ENCODE measurements at regions not wholly inside any gene's neighbourhood (a gene's known extent, or its start where the extent isn't known, plus 50 kb on each side); places are given as distances from the start of the nearest gene placed in this dataset.

GRCh38 chr15:95588056-95588455 is 742.4 kb upstream of the NR2F2 start:
- intact Hi-C loops (cut with micrococcal nuclease), result no loop called here

DNA sequence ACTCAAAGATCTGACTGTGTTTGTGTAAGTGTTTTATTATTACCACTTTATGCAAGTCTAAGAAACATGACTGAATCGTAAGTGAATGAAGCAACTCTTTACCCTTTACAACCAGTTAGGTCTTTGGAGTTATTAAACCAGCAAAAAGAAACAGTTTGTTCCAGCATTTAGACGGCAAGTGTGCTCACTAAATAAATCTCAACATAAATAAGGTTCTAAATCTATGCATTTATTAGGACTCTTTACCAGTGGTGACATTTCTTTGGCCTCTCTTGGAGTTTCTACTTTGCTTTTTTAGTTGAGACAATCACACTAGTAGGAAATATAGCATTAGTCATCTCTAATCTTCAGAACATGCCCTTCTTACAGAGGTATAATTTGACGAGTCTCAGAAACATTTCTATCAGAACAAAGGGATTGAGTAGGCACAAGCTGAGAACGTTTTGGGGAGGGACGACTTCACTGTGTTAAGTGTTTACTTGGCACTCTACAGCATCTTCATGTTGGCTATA is 739.9 kb upstream of the NR2F2 start:
- intact Hi-C loops (cut with micrococcal nuclease), result no loop called here

DNA sequence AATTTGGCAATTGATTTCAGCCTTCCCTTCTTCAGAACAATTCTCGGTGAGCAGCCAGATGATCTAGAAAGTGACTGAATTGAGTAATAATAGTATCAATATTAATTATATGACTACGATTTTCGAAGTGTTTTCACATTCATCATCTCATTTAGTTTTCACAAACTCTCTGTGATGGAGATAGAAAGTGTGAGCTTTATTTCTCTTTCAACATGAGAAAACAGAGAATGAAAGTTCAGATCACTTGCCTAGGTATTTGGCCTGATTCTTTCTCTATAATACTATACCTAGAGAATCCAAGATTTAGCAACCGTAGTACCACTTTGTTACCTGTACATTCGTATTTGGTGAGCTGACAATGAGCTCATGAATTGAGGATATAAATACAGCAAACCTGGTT is 739.2 kb upstream of the NR2F2 start:
- intact Hi-C loops (cut with micrococcal nuclease), result no loop called here

DNA sequence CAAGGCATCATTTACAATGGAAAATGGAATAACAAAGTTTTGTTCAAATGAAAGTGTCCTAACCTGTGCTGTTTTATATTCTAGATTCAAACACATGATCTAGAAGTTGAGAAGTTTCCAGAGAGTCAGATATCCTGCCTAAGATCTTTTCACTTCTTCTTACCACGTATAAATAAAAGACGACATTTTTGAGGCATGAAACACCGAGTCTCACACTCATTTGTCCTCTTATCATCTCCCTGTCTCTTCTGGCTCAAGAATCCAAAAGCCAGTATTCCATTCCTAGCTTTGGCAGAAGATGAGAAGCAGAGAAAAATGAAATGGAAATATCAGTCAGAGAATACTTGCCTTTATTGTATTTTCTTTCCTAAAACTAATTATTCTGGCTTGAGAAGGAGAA is 738.6 kb upstream of the NR2F2 start:
- intact Hi-C loops (cut with micrococcal nuclease), result no loop called here

- intact Hi-C loops (cut with micrococcal nuclease), result no loop called here
Measured at GRCh38 chr15:95594496-95594895, 736.0 kb upstream of the NR2F2 start.

DNA sequence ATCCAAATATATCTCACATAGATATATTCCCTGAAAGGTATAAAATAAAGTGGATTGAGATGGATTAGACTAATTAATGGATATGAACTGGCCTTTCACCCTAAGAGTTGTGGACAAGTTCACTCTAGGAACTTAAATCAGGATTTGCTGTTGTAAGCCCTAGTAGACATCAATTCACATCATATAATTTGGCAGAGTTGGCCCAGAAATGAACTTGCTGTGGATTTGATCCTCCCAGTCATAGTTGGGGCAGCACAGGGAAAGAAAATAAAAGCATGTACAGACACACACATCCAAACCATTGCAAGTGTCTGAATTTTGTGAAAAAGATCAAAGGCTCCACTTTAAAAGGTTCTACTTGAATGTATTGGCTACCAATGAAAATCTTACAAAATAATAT is 734.7 kb upstream of the NR2F2 start:
- intact Hi-C loops (cut with micrococcal nuclease), result no loop called here

DNA sequence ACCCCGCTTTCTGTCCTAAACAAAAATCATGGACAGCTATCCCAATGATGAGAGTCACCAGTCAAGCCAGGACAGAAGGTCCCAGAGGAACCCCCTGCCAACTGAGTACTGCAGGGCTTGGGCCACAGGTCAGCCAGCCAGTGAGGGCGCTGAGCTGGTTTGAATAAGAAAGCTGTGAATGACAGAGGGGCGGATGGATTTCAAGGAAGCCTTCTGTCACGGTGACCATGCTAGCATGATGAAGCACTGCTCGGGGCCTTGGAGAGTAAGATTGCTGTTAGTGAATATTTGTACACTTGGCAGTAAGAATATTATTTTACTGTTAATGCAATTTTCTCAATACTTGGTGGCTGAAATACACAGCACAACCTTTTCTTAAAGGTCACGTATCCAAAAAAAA is 734.0 kb upstream of the NR2F2 start:
- intact Hi-C loops (cut with micrococcal nuclease), result no loop called here

DNA sequence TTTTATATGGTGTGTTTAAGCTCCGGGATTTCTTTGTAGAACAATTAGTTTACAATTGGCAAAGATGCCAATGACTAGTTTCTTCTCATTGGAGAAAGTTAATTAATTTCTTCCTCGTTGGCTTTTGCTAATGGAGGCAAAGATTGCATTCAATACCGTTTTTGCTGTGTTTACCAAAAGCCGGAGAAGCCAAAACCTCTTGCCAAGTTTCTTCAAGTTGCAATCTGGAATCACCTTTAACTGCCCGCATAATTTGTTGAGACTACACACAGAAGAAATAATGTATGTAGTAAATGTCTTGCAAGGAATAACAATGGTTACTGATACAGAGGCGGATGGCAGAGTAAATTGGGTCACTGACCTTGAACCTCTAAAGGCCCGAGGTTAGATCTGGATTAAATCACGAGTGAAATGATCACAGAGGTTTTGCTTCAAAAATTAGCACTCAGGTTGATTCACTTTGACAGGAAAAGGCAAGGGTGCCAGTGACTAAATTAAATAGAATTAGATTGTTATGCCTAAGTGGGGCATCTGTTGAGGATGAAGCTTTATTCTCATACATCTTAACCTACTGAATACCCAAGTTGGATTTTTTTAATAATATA is 732.1 kb upstream of the NR2F2 start:
- intact Hi-C loops (cut with micrococcal nuclease), result no loop called here

GRCh38 chr15:95600367-95600766 is 730.1 kb upstream of the NR2F2 start:
- intact Hi-C loops (cut with micrococcal nuclease), result no loop called here

DNA sequence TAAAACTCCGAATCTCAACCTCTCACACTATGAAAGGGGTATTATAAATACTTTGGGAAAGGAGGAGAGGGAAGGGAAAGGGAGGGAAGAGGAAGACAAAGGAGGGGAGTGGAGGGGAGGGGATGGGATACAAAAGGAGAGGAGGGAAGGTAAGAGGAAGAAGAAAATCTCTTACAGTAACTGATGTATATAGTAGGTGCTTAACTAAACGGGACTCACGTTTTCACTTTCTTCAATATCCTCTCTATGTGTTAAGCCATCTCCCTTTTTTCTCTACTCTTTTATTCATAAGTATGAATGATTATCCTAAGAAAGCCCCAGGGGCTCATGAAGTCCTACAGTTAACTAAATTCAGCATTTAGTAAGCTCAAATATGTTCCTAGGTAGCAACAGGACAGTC is 729.6 kb upstream of the NR2F2 start:
- intact Hi-C loops (cut with micrococcal nuclease), result no loop called here

- intact Hi-C loops (cut with micrococcal nuclease), result no loop called here
Measured at GRCh38 chr15:95601525-95601924, 729.0 kb upstream of the NR2F2 start.

DNA sequence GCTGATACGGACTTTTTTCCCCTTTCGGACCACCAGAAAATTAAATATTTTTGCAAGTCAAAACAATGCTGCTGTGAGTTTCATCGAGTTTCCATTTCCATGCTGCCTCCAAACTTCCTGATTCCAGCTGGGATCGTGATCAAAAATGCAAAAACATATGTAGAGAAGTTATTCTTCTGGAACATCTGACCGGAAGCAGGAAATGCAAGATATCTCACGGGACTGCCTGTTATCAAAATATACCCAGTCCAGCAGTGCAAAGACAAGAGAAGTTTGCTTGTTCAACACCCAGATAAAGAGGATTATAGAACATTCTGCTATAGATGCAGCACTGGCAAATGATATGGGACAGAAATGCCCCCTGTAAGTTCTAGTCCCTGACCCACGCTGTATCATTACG is 726.7 kb upstream of the NR2F2 start:
- intact Hi-C loops (cut with micrococcal nuclease), result no loop called here

GRCh38 chr15:95604634-95605036 is 725.9 kb upstream of the NR2F2 start:
- intact Hi-C loops (cut with micrococcal nuclease), result no loop called here

DNA sequence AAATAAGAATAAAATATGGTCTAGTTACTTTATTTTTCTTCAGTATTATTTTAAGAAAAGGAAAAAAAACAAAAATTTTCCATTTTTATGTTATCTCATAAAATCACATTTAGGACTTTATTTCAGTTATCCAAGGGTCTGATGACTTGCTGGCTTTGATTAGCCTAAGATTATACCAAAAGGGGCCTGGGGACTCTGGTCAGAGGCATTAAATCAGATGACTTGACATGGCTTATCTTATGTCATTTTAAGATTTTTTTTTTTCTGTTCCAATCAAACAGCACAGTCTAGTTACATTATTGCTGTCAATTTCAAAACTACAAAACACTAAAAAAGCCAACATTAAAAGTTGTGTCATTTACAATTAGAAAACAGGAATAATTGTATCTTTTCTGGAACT is 725.4 kb upstream of the NR2F2 start:
- intact Hi-C loops (cut with micrococcal nuclease), result no loop called here

GRCh38 chr15:95606551-95606950 is 723.9 kb upstream of the NR2F2 start:
- intact Hi-C loops (cut with micrococcal nuclease), result no loop called here

GRCh38 chr15:95608371-95608770 is 722.1 kb upstream of the NR2F2 start:
- intact Hi-C loops (cut with micrococcal nuclease), result no loop called here

DNA sequence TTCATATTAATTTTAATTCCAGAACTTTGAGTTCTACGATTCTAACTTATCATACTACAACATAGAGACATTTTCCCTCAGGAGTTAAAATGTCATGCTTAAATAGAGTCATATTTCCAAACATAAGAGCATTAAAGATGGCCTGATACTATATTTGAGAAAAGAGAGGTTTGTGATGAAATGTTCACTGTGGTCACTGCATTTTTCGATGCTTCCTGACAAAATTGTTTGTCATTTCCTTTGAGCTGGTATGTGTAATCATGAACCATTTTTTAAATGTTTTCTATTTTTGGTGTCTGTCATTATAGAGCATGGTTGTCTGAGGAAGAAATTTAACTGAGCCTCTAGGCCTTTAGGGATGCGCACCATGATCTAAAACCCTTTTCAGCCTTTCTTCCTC is 721.4 kb upstream of the NR2F2 start:
- intact Hi-C loops (cut with micrococcal nuclease), result no loop called here

DNA sequence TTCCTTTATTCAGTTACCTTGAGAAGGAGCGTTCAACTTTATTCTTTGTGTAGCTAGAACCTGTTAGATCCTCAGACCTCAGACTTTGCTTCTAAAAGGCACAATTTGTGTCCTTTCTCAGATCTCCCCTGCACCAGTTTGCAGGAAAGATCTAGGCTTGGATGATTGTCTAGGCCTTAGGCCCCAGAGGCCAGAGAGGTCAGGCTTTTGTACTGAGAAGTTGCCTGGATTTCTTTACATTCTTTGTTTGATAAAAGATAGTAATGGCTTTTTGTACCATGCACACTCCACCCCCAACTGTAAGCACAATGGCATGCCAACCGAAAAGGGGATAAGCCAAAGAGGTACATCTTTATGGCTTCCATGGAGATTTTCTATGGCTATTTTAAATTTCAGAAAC is 719.6 kb upstream of the NR2F2 start:
- intact Hi-C loops (cut with micrococcal nuclease), result no loop called here

DNA sequence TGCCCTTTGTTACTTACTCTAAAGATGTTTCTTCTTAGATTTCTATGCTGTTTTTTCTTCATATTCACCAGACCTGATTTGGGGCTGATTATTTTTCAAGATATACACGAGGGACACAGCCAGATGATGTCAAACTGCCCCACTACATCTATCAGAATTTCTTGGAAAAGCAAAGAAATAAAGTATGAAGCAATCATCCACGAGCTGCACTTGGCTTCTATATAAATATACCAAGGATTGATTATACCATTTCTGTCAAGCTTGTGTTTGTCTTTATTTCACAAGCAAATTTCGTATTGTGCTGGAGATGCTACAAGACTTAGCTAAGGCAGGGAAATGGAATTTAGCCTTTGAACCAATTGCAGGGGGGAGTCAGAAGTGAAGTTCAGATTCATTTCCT is 715.1 kb upstream of the NR2F2 start:
- intact Hi-C loops (cut with micrococcal nuclease), result no loop called here

DNA sequence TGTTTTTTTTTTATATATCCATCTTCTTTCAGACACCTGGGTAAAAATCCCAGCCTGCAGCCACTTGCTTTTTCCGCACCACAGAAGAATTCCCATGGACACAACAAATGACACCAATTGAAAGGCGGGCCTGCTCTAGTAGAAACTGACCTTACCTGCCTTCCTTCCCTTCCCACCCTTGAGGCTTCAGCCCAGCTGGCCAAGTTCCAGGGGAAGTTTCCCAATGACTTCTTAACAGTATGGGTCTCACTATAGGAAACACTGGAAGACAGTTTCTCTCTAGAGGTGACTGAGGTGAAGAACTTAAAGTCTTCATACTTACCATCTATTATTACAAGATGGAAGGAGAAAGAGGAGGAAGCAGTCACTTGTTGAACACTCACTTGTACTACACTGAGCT is 714.2 kb upstream of the NR2F2 start:
- intact Hi-C loops (cut with micrococcal nuclease), result no loop called here

GRCh38 chr15:95620934-95621579 is 709.4 kb upstream of the NR2F2 start:
- intact Hi-C loops (cut with micrococcal nuclease), result no loop called here

- intact Hi-C loops (cut with micrococcal nuclease), result no loop called here
Measured at GRCh38 chr15:95622843-95623242, 707.7 kb upstream of the NR2F2 start.

DNA sequence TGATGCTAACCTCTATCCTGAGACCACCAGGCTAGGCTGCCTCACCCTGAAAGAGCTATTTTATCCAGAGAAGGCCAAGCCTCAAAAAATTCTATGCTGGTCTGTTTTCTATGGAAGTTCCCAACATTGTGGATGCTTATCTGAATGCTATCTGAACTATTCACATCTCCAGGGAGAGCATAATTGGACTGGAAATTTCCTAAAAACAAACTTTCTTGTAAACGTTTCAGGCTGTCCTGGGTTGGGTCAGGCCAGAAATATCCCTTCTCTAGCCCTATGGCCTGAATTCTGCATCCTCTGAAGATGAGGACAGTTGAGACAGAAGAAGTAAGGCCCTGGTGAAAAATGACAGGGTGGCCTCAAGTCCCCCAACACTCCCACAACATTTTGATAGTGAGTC is 706.4 kb upstream of the NR2F2 start:
- intact Hi-C loops (cut with micrococcal nuclease), result no loop called here
